Endothelial cell (in vitro differentiated cells): ENCODE measurements at regions not wholly inside any gene's neighbourhood (a gene's known extent, or its start where the extent isn't known, plus 50 kb on each side); places are given as distances from the start of the nearest gene placed in this dataset.

ENCODE experiments used
- DNase-seq: peaks from one replicate; pipeline ENCODE4 v3.0.0; 2021; ENCODE audit warnings: low spot score
- H3K27ac Mint-ChIP-seq: one replicate; pipeline ENCODE4 v1.8.0; 2021; ENCODE audit warnings: mixed read lengths, inconsistent platforms; ENCODE audit not compliant: unreplicated experiment
- H3K27me3 Mint-ChIP-seq: one replicate; pipeline ENCODE4 v1.8.0; 2021; ENCODE audit warnings: mild to moderate bottlenecking, moderate library complexity, mixed read lengths, inconsistent platforms; ENCODE audit not compliant: unreplicated experiment
- H3K36me3 Mint-ChIP-seq: one replicate; pipeline ENCODE4 v1.8.0; 2021; ENCODE audit warnings: mild to moderate bottlenecking, low read depth, mixed read lengths, inconsistent platforms; ENCODE audit not compliant: unreplicated experiment
- H3K4me1 Mint-ChIP-seq: one replicate; pipeline ENCODE4 v1.8.0; 2021; ENCODE audit warnings: mild to moderate bottlenecking, mixed read lengths, inconsistent platforms; ENCODE audit not compliant: unreplicated experiment
- H3K4me3 Mint-ChIP-seq: one replicate; pipeline ENCODE4 v1.8.0; 2021; ENCODE audit warnings: mild to moderate bottlenecking, mixed read lengths, inconsistent platforms; ENCODE audit not compliant: unreplicated experiment
- H3K9me3 Mint-ChIP-seq: one replicate; pipeline ENCODE4 v1.8.0; 2021; ENCODE audit warnings: mixed read lengths, inconsistent platforms; ENCODE audit not compliant: unreplicated experiment
- TF ChIP-seq, protein P1 (sequence below): fragments of 200-600 bp; sonication (generic); IDR thresholded peaks from one replicate; pipeline ENCODE4 v1.5.0; 2021; ENCODE audit warnings: antibody characterized with exemption; ENCODE audit not compliant: unreplicated experiment

DNA sequence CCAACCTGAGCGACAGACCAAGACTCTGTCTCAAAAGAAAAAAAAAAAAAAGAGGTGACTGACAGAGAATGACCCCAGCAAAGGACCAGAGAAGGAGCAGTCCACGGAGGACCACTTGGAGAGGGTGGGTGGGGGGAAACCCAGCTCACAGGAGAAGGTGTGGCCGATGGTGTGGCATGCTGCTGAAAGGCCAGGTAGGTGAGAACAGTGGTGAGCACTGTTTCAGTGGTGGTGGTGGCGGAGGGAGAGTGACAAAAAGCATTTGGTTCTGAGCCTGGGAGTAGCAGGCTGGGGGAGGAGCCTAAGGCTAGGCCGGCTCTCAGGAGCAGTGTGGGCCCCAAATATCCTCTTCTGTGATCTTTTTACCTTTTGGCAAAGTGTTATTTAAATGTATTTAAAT, 63.8 kb downstream of the IRF2BPL start:
- H3K4me1 Mint-ChIP-seq, result peaks cover 16% of the 10 kb centered on the region
- DNase-seq, result no peak
- peaks cover 13% of the 10 kb centered on the region for H3K27me3 Mint-ChIP-seq
- no peak overlapping the region for H3K4me3 Mint-ChIP-seq
- H3K36me3 Mint-ChIP-seq, result no peaks in the 10 kb centered on the region
- TF ChIP-seq, protein P1, sequence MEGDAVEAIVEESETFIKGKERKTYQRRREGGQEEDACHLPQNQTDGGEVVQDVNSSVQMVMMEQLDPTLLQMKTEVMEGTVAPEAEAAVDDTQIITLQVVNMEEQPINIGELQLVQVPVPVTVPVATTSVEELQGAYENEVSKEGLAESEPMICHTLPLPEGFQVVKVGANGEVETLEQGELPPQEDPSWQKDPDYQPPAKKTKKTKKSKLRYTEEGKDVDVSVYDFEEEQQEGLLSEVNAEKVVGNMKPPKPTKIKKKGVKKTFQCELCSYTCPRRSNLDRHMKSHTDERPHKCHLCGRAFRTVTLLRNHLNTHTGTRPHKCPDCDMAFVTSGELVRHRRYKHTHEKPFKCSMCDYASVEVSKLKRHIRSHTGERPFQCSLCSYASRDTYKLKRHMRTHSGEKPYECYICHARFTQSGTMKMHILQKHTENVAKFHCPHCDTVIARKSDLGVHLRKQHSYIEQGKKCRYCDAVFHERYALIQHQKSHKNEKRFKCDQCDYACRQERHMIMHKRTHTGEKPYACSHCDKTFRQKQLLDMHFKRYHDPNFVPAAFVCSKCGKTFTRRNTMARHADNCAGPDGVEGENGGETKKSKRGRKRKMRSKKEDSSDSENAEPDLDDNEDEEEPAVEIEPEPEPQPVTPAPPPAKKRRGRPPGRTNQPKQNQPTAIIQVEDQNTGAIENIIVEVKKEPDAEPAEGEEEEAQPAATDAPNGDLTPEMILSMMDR, result no peak
- H3K9me3 Mint-ChIP-seq, result no peaks in the 10 kb centered on the region
- H3K27ac Mint-ChIP-seq, result no peak overlapping the region

DNA sequence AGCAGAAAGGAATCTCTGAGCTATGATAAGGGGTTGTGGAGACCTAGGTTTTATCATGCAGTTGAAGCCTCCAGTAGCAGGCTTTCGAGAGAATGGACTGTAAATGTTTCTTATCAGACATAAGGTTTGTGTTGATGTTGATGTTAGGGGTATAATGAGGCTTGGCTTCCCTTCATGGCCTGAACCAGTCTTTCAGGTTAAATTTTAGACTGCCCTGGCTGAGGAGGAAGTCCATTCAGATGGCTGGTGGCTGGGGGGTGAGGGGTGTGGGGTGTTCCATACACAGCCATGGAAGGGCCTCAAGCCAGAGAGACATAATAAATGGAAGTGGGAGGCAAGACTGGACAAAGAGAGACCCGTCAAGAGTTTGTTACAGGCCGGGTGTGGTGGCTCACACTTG, 65.1 kb downstream of the IRF2BPL start:
- Mint-ChIP-seq H3K27ac (no peak overlapping the region), H3K36me3 (no peaks in the 10 kb centered on the region), H3K4me3 (no peak overlapping the region), H3K4me1 (peaks cover 16% of the 10 kb centered on the region), H3K27me3 (peaks cover 13% of the 10 kb centered on the region), H3K9me3 (no peaks in the 10 kb centered on the region)
- TF ChIP-seq, protein P1, result no peak
- no peak for DNase-seq

DNA sequence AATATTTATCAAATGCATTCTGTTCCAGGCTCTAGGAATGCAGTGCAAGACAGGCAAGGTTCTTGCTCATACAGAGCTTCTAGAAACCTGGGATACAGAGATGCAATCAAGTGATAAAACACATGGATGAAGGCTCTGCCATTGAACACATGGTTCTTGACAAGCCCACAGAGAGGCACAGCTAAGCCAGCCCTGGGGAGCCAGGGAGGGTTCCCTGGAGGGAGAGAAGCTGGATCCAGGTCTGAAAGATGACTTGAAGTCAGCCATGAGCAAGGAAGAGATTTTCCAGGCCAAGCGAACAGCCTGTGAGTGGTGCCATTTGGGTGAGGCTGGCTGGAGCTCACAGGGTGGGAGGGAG, 66.2 kb downstream of the IRF2BPL start:
- H3K4me3 Mint-ChIP-seq, result peak overlapping the region; percentile 86
- peaks cover 21% of the 10 kb centered on the region for H3K4me1 Mint-ChIP-seq

DNA sequence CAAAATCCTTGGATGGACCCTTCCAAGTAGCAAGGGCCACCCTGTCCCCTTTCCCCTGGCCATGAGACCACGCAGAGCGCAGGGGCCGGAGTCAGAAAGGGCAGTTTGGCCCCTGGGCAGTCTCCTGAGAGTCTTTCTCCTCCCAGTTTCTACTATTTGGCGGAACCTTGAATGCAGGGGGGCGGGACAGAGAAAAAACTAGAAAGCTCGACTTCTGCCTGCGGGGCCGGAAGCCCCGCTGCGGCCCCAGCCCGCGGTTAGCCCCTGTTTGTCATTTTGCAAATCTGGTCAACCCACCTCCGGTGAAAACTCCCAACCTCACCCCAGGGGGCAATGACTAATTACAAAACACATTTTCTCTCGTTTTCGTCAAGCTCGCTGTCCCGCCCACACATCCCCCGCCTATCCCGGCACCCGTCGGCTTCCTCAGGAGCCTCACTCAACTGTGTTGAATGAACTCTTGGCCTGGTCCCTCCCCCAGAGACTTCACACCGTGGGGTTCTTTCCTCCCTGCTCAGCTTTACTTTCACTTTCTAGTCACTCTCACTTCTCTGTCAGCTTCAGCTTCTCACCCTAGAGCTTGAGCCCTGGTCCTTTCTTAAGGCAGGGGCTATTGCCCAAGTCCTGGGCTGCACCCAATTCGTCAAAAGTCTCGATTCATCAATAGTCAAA, 66.7 kb downstream of the IRF2BPL start:
- Mint-ChIP-seq H3K4me1 (peaks cover 24% of the 10 kb centered on the region), H3K27me3 (peaks cover 14% of the 10 kb centered on the region), H3K4me3 (peak overlapping the region; percentile 86), H3K27ac (peak overlapping the region; percentile 67), H3K36me3 (no peaks in the 10 kb centered on the region), H3K9me3 (no peaks in the 10 kb centered on the region)
- DNase-seq, result peak; percentile 44
- TF ChIP-seq, protein P1, result no peak

More for the DNA sequence above, 66.2 kb downstream of the IRF2BPL start:
- no peaks in the 10 kb centered on the region for H3K9me3 Mint-ChIP-seq
- no peak for DNase-seq
- peak overlapping the region; percentile 34 for H3K27ac Mint-ChIP-seq
- no peaks in the 10 kb centered on the region for H3K36me3 Mint-ChIP-seq
- peaks cover 14% of the 10 kb centered on the region for H3K27me3 Mint-ChIP-seq
- TF ChIP-seq, protein P1, result no peak

DNA sequence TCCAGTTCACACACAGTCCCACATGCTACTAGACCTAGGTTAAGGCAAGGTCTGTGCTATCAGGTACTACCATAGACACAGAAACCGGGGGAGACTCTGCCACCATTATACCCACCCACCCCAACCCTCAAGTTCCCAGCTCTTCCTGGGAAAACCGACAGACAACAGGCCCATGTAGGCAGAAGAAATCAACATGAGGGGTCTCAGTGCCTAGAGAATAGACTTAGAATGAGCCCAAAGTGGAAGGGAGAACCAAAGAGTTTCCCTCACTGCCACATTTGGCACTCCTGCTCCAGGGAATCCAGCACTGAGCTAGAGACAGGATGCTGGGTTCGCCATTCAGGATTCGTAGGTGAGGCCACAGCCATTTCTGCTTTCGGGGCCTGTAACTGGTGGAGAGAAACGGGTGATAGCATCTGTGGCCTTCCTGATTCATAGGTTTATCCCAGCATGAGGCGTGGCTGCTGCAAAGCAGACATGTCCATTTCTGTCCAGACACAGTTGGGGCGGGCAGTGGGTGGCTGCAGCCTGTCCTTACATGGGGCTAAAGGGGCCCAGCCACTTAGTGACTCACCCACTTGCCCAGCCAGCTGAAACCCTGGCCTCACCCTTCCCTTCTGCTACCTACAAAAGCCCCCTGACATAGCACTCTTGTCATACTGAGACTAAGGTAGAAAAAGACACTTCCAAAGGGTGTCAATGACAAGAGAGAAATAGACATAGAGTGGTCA, 69.4 kb downstream of the IRF2BPL start:
- Mint-ChIP-seq H3K4me1 (peaks cover 40% of the 10 kb centered on the region), H3K27me3 (peaks cover 21% of the 10 kb centered on the region), H3K9me3 (no peaks in the 10 kb centered on the region), H3K36me3 (no peaks in the 10 kb centered on the region), H3K4me3 (no peak overlapping the region), H3K27ac (no peak overlapping the region)
- no peak for DNase-seq
- TF ChIP-seq, protein P1, result no peak
